ENCODE measurements at regions not wholly inside any gene's neighbourhood (a gene's known extent, or its start where the extent isn't known, plus 50 kb on each side); places are given as distances from the start of the nearest gene placed in this dataset.

DNA sequence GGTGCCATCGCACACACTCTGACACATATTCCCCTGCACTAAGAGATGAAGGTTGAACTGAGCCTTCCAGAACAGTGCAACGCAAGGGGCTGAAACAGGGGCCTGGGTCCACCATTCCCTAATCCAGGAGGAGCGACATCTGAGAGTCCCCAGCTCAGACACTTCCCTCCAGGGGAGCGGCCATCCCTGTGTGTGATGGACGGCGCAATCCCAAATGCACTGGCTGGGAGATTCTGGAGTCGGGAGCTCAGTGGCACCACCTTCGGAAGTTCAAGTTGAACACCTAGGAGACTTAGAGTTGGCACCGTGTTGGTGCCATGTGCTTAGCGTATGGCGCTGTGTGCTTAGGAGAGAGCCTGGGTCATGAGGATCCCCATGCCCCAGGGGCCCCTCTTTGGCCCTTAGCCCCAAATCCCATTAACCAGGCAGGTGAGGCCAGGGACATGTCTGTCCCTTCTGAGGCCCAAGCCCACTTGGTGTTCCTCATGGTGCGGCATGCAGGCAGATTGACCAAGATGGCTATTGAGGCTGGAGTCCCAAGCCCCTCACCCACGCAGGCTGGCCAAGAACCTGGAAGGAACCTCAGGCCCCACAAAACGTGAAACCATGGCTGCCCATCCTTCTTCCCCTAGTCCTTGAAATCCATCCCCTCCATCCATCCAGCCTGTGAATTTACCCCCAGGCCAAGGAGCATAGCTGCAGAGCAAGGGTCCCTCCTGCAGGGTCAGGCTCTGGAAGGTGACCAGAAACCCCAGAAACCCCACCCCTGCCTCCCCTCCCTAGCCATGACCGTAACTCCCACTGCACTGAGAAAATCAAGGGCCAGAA is 114.1 kb upstream of the OTOS start:
- CTCF ChIA-PET: interaction anchor here (0.6 to 1.0 kb wide), 4 partner anchors 22 to 182 kb away, joined by 3 to 4 read pairs (median 4); no protein-coding TSS in a partner anchor
- Mint-ChIP-seq H3K27ac (ENCODE audit: low read depth, unreplicated experiment) (no peak overlapping the region), H3K27me3 (ENCODE audit: insufficient read depth, unreplicated experiment) (no peaks in the 10 kb centered on the region)

DNA sequence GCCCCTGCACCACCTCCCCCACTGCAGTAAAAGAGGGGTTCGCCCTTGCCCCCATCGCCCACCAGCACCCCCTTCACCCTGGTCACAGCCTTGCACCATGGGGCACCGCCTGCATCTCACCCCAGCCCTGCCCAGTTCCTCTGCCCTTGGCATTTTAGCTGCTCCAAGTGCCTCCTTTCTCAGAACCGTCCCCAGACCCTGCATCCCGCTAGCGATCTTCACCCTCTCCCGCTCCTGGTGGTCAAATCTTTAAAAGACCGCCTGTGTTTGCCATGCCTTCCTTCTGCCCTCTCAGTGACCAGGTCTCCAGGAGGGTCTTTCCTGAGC is 114.7 kb upstream of the OTOS start:
- H3K4me3 Mint-ChIP-seq (ENCODE audit: unreplicated experiment): no peak overlapping the region
- no peaks in the 10 kb centered on the region for H3K9me3 Mint-ChIP-seq (ENCODE audit: unreplicated experiment)
- H3K36me3 Mint-ChIP-seq (ENCODE audit: insufficient read depth, unreplicated experiment): no peaks in the 10 kb centered on the region
- DNase-seq (ENCODE audit: unreplicated experiment): no peak
- ChIA-PET POLR2A (interaction anchor here (0.7 to 2.4 kb wide), 9 partner anchors 10 to 181 kb away, joined by 3 to 9 read pairs (median 5); no protein-coding TSS in a partner anchor), CTCF (interaction anchor here (0.6 to 1.1 kb wide), 3 partner anchors 14 to 174 kb away, joined by 4 read pairs; no protein-coding TSS in a partner anchor)
- H3K27ac Mint-ChIP-seq (ENCODE audit: low read depth, unreplicated experiment): no peak overlapping the region
- peaks cover 16% of the 10 kb centered on the region for H3K4me1 Mint-ChIP-seq (ENCODE audit: insufficient read depth, unreplicated experiment)
- TF ChIP-seq, protein P1, sequence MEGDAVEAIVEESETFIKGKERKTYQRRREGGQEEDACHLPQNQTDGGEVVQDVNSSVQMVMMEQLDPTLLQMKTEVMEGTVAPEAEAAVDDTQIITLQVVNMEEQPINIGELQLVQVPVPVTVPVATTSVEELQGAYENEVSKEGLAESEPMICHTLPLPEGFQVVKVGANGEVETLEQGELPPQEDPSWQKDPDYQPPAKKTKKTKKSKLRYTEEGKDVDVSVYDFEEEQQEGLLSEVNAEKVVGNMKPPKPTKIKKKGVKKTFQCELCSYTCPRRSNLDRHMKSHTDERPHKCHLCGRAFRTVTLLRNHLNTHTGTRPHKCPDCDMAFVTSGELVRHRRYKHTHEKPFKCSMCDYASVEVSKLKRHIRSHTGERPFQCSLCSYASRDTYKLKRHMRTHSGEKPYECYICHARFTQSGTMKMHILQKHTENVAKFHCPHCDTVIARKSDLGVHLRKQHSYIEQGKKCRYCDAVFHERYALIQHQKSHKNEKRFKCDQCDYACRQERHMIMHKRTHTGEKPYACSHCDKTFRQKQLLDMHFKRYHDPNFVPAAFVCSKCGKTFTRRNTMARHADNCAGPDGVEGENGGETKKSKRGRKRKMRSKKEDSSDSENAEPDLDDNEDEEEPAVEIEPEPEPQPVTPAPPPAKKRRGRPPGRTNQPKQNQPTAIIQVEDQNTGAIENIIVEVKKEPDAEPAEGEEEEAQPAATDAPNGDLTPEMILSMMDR (IDR thresholded peaks at IDR 0.05; ENCODE audit: unreplicated experiment): no peak
- no peaks in the 10 kb centered on the region for H3K27me3 Mint-ChIP-seq (ENCODE audit: insufficient read depth, unreplicated experiment)
- intact Hi-C loops (cut with micrococcal nuclease): no loop called here
- BruUV-seq (replicated peaks): no TSS peak

More for the DNA sequence above, 114.1 kb upstream of the OTOS start:
- no peak for DNase-seq (ENCODE audit: unreplicated experiment)
- POLR2A ChIA-PET: interaction anchor here (1.5 to 1.9 kb wide), 4 partner anchors 19 to 182 kb away, joined by 5 to 6 read pairs (median 6); no protein-coding TSS in a partner anchor
- H3K4me3 Mint-ChIP-seq (ENCODE audit: unreplicated experiment): no peak overlapping the region
- no peaks in the 10 kb centered on the region for H3K9me3 Mint-ChIP-seq (ENCODE audit: unreplicated experiment)
- H3K36me3 Mint-ChIP-seq (ENCODE audit: insufficient read depth, unreplicated experiment): no peaks in the 10 kb centered on the region
- H3K4me1 Mint-ChIP-seq (ENCODE audit: insufficient read depth, unreplicated experiment): peaks cover 16% of the 10 kb centered on the region
- intact Hi-C loops (cut with micrococcal nuclease): no loop called here
- TF ChIP-seq, protein P1 (IDR thresholded peaks at IDR 0.05; ENCODE audit: unreplicated experiment): no peak
- BruUV-seq (replicated peaks): no TSS peak

DNA sequence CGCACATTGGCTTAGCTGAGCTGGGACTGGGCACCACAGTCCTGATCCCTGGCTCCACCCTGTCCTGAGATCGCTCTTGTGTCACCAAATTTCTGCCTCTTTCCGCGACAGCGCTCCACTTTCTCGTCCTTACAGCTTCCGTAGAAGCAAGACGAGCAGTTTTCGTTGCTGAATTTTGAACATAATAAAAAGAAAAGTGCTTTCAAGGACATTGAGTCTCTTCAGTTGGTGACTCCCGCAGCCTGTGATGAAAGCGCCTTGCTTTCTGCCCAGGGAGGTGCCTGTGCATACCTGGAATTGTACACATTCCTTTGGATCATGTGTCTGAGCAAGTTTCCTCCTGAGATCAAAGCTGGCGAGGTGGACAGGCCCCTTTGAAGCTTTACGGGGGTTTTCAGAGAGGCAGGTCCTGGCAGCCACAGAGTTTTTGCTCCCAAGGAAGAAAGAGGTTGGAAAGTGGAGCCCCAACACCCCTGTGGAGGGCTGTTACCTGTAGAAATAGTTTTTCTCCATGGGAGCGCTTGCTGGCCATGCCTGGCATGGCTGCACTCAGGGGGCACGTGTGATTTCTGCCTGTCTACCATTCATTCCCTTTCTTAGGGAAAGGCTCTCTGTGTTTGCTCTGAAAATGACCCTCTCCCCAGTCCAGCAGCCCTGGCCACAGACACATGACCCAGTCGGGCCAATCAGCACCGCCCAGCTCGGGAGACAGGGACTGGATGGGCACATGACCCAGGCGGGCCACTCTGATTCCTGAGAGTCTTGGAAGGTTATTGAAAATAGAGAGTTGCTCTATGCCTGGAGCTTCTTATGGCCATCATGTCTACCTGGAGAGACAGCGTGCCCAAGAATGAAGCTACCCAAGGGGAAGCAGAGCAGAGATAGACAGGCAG is 115.6 kb upstream of the OTOS start:
- POLR2A ChIA-PET: interaction anchor here (0.5 to 2.4 kb wide), 10 partner anchors 11 to 552 kb away, joined by 3 to 9 read pairs (median 4); no protein-coding TSS in a partner anchor
- no peaks in the 10 kb centered on the region for H3K36me3 Mint-ChIP-seq (ENCODE audit: insufficient read depth, unreplicated experiment)
- BruUV-seq (replicated peaks): no TSS peak
- peak overlapping the region; percentile 39 for H3K4me3 Mint-ChIP-seq (ENCODE audit: unreplicated experiment)
- peak overlapping the region; percentile 59 for H3K27ac Mint-ChIP-seq (ENCODE audit: low read depth, unreplicated experiment)
- intact Hi-C loops (cut with micrococcal nuclease): no loop called here
- DNase-seq (ENCODE audit: unreplicated experiment): peak; percentile 21
- TF ChIP-seq, protein P1 (IDR thresholded peaks at IDR 0.05; ENCODE audit: unreplicated experiment): no peak
- no peaks in the 10 kb centered on the region for H3K9me3 Mint-ChIP-seq (ENCODE audit: unreplicated experiment)
- H3K27me3 Mint-ChIP-seq (ENCODE audit: insufficient read depth, unreplicated experiment): no peaks in the 10 kb centered on the region
- peaks cover 16% of the 10 kb centered on the region for H3K4me1 Mint-ChIP-seq (ENCODE audit: insufficient read depth, unreplicated experiment)
- CTCF ChIA-PET: interaction anchor here (0.8 to 1.1 kb wide), 4 partner anchors 13 to 106 kb away, joined by 3 to 5 read pairs (median 4); no protein-coding TSS in a partner anchor
